K562 (cell line): ENCODE measurements at regions not wholly inside any gene's neighbourhood (a gene's known extent, or its start where the extent isn't known, plus 50 kb on each side); places are given as distances from the start of the nearest gene placed in this dataset.

ENCODE experiments used
- MGA ChIP-seq: fragments of 450-650 bp; IDR thresholded peaks from 2 replicates; pipeline ENCODE4 v1.6.1; 2016; ENCODE audit warnings: mild to moderate bottlenecking, moderate library complexity

DNA sequence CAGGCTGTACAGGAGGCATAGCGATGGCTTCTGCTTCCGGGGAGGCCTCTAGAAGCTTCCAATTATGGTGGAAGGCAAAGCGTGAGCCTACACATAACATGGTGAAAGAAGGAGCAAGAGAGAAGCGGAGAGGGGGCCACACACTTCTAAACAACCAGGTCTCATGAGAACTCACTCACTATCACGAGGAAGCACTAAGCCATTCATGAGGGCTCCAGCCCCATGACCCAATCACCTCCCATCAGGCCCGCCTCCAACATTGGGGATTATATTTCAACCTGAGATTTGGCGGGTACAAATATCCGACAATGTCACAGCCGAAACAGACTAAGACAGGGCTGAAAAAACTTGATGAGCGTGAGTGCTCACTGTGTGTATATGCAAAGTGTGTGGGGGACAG is 89.3 kb upstream of the CNIH3 start (continued):
- TF ChIP-seq MGA: peak; percentile 90
